ENCODE measurements at regions not wholly inside any gene's neighbourhood (a gene's known extent, or its start where the extent isn't known, plus 50 kb on each side); places are given as distances from the start of the nearest gene placed in this dataset.

- H3K9me3 Mint-ChIP-seq = peaks cover 1 to 6% (median 3%) of the 10 kb centered on the region in 3 donors
- no peaks in the 10 kb centered on the region for H3K4me1 Mint-ChIP-seq
- H3K4me3 Mint-ChIP-seq = no peak overlapping the region
- no peak overlapping the region for H3K27ac Mint-ChIP-seq
- H3K27me3 Mint-ChIP-seq = peaks cover 10% of the 10 kb centered on the region
- H3K36me3 Mint-ChIP-seq = no peaks in the 10 kb centered on the region
These were observed 59.6 kb upstream of the FOXF1 start for GRCh38 chr16:86450691-86451090.

GRCh38 chr16:86452451-86452850 is 57.9 kb upstream of the FOXF1 start:
- Mint-ChIP-seq H3K27ac (no peak overlapping the region), H3K9me3 (peaks cover 1 to 6% (median 3%) of the 10 kb centered on the region in 3 donors), H3K4me1 (no peaks in the 10 kb centered on the region), H3K4me3 (no peak overlapping the region), H3K27me3 (peaks cover 16% of the 10 kb centered on the region), H3K36me3 (no peaks in the 10 kb centered on the region)

- Mint-ChIP-seq H3K27ac (no peak overlapping the region), H3K27me3 (peaks cover 16% of the 10 kb centered on the region), H3K36me3 (no peaks in the 10 kb centered on the region), H3K9me3 (peaks cover 3 to 7% (median 6%) of the 10 kb centered on the region in 3 donors), H3K4me1 (no peaks in the 10 kb centered on the region), H3K4me3 (no peak overlapping the region)
These were observed 55.2 kb upstream of the FOXF1 start for GRCh38 chr16:86455116-86455515.

- H3K9me3 Mint-ChIP-seq = peaks cover 4 to 9% (median 4%) of the 10 kb centered on the region in 3 donors
- H3K4me3 Mint-ChIP-seq = no peak overlapping the region
- no peaks in the 10 kb centered on the region for H3K36me3 Mint-ChIP-seq
- H3K4me1 Mint-ChIP-seq = no peaks in the 10 kb centered on the region
- H3K27me3 Mint-ChIP-seq = peaks cover 16% of the 10 kb centered on the region
- H3K27ac Mint-ChIP-seq = no peak overlapping the region
These were observed 54.7 kb upstream of the FOXF1 start for GRCh38 chr16:86455640-86456039.

- no peaks in the 10 kb centered on the region for H3K36me3 Mint-ChIP-seq
- H3K9me3 Mint-ChIP-seq = peaks cover 5 to 14% (median 10%) of the 10 kb centered on the region in 3 donors
- peaks cover 16% of the 10 kb centered on the region for H3K27me3 Mint-ChIP-seq
- H3K27ac Mint-ChIP-seq = no peak overlapping the region
- H3K4me1 Mint-ChIP-seq = no peaks in the 10 kb centered on the region
- H3K4me3 Mint-ChIP-seq = no peak overlapping the region
These were observed 52.7 kb upstream of the FOXF1 start for GRCh38 chr16:86457501-86458148.

GRCh38 chr16:86458149-86458777 is 52.1 kb upstream of the FOXF1 start:
- peaks cover 16% of the 10 kb centered on the region for H3K27me3 Mint-ChIP-seq
- H3K36me3 Mint-ChIP-seq = no peaks in the 10 kb centered on the region

GRCh38 chr16:86459266-86459665 is 51.1 kb upstream of the FOXF1 start:
- peaks cover 16% of the 10 kb centered on the region for H3K27me3 Mint-ChIP-seq
- no peaks in the 10 kb centered on the region for H3K36me3 Mint-ChIP-seq
- no peak overlapping the region for H3K4me3 Mint-ChIP-seq
- H3K9me3 Mint-ChIP-seq = peaks cover 8 to 14% (median 10%) of the 10 kb centered on the region in 3 donors
- no peaks in the 10 kb centered on the region for H3K4me1 Mint-ChIP-seq
- H3K27ac Mint-ChIP-seq = no peak overlapping the region

More at GRCh38 chr16:86458149-86458777, 52.1 kb upstream of the FOXF1 start:
- H3K27ac Mint-ChIP-seq = no peak overlapping the region
- H3K9me3 Mint-ChIP-seq = peaks cover 5 to 14% (median 10%) of the 10 kb centered on the region in 3 donors
- no peaks in the 10 kb centered on the region for H3K4me1 Mint-ChIP-seq
- H3K4me3 Mint-ChIP-seq = no peak overlapping the region

Data from IgD-negative memory B cell (primary cell).